ENCODE measurements at regions not wholly inside any gene's neighbourhood (a gene's known extent, or its start where the extent isn't known, plus 50 kb on each side); places are given as distances from the start of the nearest gene placed in this dataset.
"Not testable (repeated sequence)": the region's sequence is repeated elsewhere in the genome, so short reads cannot be mapped to it uniquely, and the experiment has no call there.

- intact Hi-C loops (cut with micrococcal nuclease); ATAC-seq; DNase-seq: not testable (repeated sequence)
These were observed 707.2 kb upstream of the TPTE start for GRCh38 chr21:9813894-9814814.

- DNase-seq; ATAC-seq; intact Hi-C loops (cut with micrococcal nuclease): not testable (repeated sequence)
These were observed 706.1 kb upstream of the TPTE start for GRCh38 chr21:9815181-9815789.

GRCh38 chr21:9816734-9817334, 704.5 kb upstream of the TPTE start:
- DNase-seq; ATAC-seq; intact Hi-C loops (cut with micrococcal nuclease): not testable (repeated sequence)

- ATAC-seq; DNase-seq; intact Hi-C loops (cut with micrococcal nuclease): not testable (repeated sequence)
These were observed 703.4 kb upstream of the TPTE start for GRCh38 chr21:9817841-9818441.

- ATAC-seq; DNase-seq; intact Hi-C loops (cut with micrococcal nuclease): not testable (repeated sequence)
These were observed 701.7 kb upstream of the TPTE start for GRCh38 chr21:9819549-9820192.

GRCh38 chr21:9820579-9820978, 700.8 kb upstream of the TPTE start:
- DNase-seq = peak; percentile 24
- intact Hi-C loops (cut with micrococcal nuclease); ATAC-seq: not testable (repeated sequence)

- intact Hi-C loops (cut with micrococcal nuclease); ATAC-seq: not testable (repeated sequence)
- peak; percentile 23 for DNase-seq
These were observed 699.9 kb upstream of the TPTE start for GRCh38 chr21:9821472-9821871.

GRCh38 chr21:9822093-9822820, 699.1 kb upstream of the TPTE start:
- intact Hi-C loops (cut with micrococcal nuclease); DNase-seq; ATAC-seq: not testable (repeated sequence)

GRCh38 chr21:9823197-9824157, 697.9 kb upstream of the TPTE start:
- intact Hi-C loops (cut with micrococcal nuclease) = not testable (repeated sequence)
- peak; percentile 64 for DNase-seq

GRCh38 chr21:9830801-9831200, 690.6 kb upstream of the TPTE start:
- ATAC-seq; intact Hi-C loops (cut with micrococcal nuclease): not testable (repeated sequence)

More at GRCh38 chr21:9823197-9824157, 697.9 kb upstream of the TPTE start:
- not testable (repeated sequence) for ATAC-seq

GRCh38 chr21:9832751-9833150, 688.6 kb upstream of the TPTE start:
- ATAC-seq; intact Hi-C loops (cut with micrococcal nuclease); DNase-seq: not testable (repeated sequence)

More at GRCh38 chr21:9830801-9831200, 690.6 kb upstream of the TPTE start:
- DNase-seq = not testable (repeated sequence)

GRCh38 chr21:9836547-9836946, 684.8 kb upstream of the TPTE start:
- DNase-seq; intact Hi-C loops (cut with micrococcal nuclease); ATAC-seq: not testable (repeated sequence)

GRCh38 chr21:9837001-9837400, 684.4 kb upstream of the TPTE start:
- DNase-seq; intact Hi-C loops (cut with micrococcal nuclease); ATAC-seq: not testable (repeated sequence)

GRCh38 chr21:9837526-9837925, 683.9 kb upstream of the TPTE start:
- DNase-seq; ATAC-seq; intact Hi-C loops (cut with micrococcal nuclease): not testable (repeated sequence)

- peak; percentile 35 for DNase-seq
- intact Hi-C loops (cut with micrococcal nuclease) = no loop called here
- no peak for ATAC-seq
These were observed 683.2 kb upstream of the TPTE start for GRCh38 chr21:9837946-9838737.

Measured in left ventricle myocardium superior (tissue), 1 donor.